PC-3 (cell line): ENCODE measurements at regions not wholly inside any gene's neighbourhood (a gene's known extent, or its start where the extent isn't known, plus 50 kb on each side); places are given as distances from the start of the nearest gene placed in this dataset.

Experiments used
- ATAC-seq: fragments of 200-7000 bp; cut with Tn5 transposase; 2 replicates; pipeline ENCODE4 v1.9.1; 2020; ENCODE audit warnings: mild to moderate bottlenecking, moderate library complexity
- BruUV-seq: library from RNA; stranded (reverse); fragments of 400-500 nt; replicated peaks from 2 replicates; lab custom pipeline; 2021; lab: Mats Ljungman, UMichigan
- CTCF ChIA-PET: fragments of 300-600 bp; sonication (Branson Sonifier 250); formaldehyde crosslinking; loops from one replicate; lab custom pipeline; 2022; ENCODE audit warnings: antibody characterized with exemption; lab: Charles Lee
- POLR2A ChIA-PET: fragments of 300-600 bp; sonication (Branson Sonifier 250); formaldehyde crosslinking; loops from one replicate; lab custom pipeline; 2022; ENCODE audit warnings: antibody characterized with exemption; ENCODE audit not compliant: unreplicated experiment; lab: Charles Lee
- DNase-seq: peaks from one replicate; pipeline ENCODE4 v3.0.0-alpha.2; 2015
- H2AFZ ChIP-seq: fragments of 300-600 bp; sonication (generic); 2 replicates; pipeline ENCODE4 v1.6.0; 2016; ENCODE audit warnings: antibody characterized with exemption, low read length
- H3F3A ChIP-seq: fragments of 300-600 bp; sonication (generic); one replicate; pipeline ENCODE4 v1.6.0; 2017; ENCODE audit warnings: antibody characterized with exemption, low read length, control low read depth, mild to moderate bottlenecking; ENCODE audit not compliant: unreplicated experiment
- H3K27ac ChIP-seq: fragments of 300-600 bp; sonication (generic); 2 replicates; pipeline ENCODE4 v1.5.1; 2016; ENCODE audit warnings: mild to moderate bottlenecking, low read length
- H3K27me3 ChIP-seq: fragments of 300-600 bp; sonication (generic); 2 replicates; pipeline ENCODE4 v1.6.1; 2016; ENCODE audit warnings: low read length, mixed read lengths
- H3K36me3 ChIP-seq: fragments of 300-600 bp; sonication (generic); 2 replicates; pipeline ENCODE4 v1.6.1; 2016; ENCODE audit warnings: low read depth, mixed run types, low read length, mixed read lengths
- H3K4me1 ChIP-seq: fragments of 300-600 bp; sonication (generic); 2 replicates; pipeline ENCODE4 v1.5.1; 2016; ENCODE audit warnings: low read length; ENCODE audit not compliant: insufficient read depth
- H3K4me2 ChIP-seq: fragments of 300-600 bp; sonication (generic); 2 replicates; pipeline ENCODE4 v1.6.0; 2016; ENCODE audit warnings: low read length
- H3K4me3 ChIP-seq: fragments of 300-600 bp; sonication (generic); 2 replicates; pipeline ENCODE4 v1.5.1; 2016; ENCODE audit warnings: mild to moderate bottlenecking, low read length, mixed read lengths
- H3K79me2 ChIP-seq: fragments of 300-600 bp; sonication (generic); 2 replicates; pipeline ENCODE4 v1.6.1; 2017; ENCODE audit warnings: low read length, mixed read lengths
- H3K9ac ChIP-seq: fragments of 300-600 bp; sonication (generic); 2 replicates; pipeline ENCODE4 v1.6.0; 2016; ENCODE audit warnings: mild to moderate bottlenecking, low read length
- H3K9me2 ChIP-seq: fragments of 300-600 bp; sonication (generic); replicated peaks from 2 replicates; pipeline ENCODE4 v1.6.1; 2016; ENCODE audit warnings: mixed run types, low read length, mixed read lengths
- H3K9me3 ChIP-seq: fragments of 300-600 bp; sonication (generic); 2 replicates; pipeline ENCODE4 v1.6.1; 2016; ENCODE audit warnings: low read length, mixed read lengths
- H4K20me1 ChIP-seq: fragments of 300-600 bp; sonication (generic); 2 replicates; pipeline ENCODE4 v1.6.1; 2016; ENCODE audit warnings: low read length, mixed read lengths
- EZH2 ChIP-seq: fragments of 300-600 bp; sonication (generic); IDR thresholded peaks from one replicate; pipeline ENCODE4 v1.6.1; 2017; ENCODE audit warnings: antibody characterized with exemption, mild to moderate bottlenecking, low read length; ENCODE audit not compliant: unreplicated experiment
- EZH2phosphoT487 ChIP-seq: fragments of 300-600 bp; sonication (generic); IDR thresholded peaks from 2 replicates; pipeline ENCODE4 v1.6.1; 2018; ENCODE audit warnings: mild to moderate bottlenecking, antibody characterized with exemption, low read length, borderline replicate concordance
- intact Hi-C: fragments of 100-400 bp; cut with micrococcal nuclease; formaldehyde crosslinking; loops from 2 replicates; pipeline ENCODE4 v1.9.0; 2023
- TF ChIP-seq, protein P1 (sequence below): fragments of 300-600 bp; sonication (generic); conservative IDR thresholded peaks from 2 replicates; pipeline ENCODE4 v1.5.1; 2017; ENCODE audit warnings: antibody characterized with exemption, low read depth, mild to moderate bottlenecking, low read length

GRCh38 chr12:69141074-69141473 lies 98.3 kb upstream of the CPSF6 start:
- BruUV-seq, result no TSS peak
- intact Hi-C loops, result no loop called here
- Histone ChIP-seq H3K9ac (no peak overlapping the region), H3K36me3 (no peaks in the 10 kb centered on the region), H3K4me3 (no peak overlapping the region), H3F3A (no peaks in the 10 kb centered on the region), H3K9me2 (no peaks in the 10 kb centered on the region), H2AFZ (no peak overlapping the region), H3K9me3 (peaks cover 4% of the 10 kb centered on the region; the same call in 1 of the 2 replicates), H3K27me3 (no peaks in the 10 kb centered on the region), H3K27ac (no peak overlapping the region), H4K20me1 (no peaks in the 10 kb centered on the region), H3K4me2 (no peak overlapping the region), H3K79me2 (no peaks in the 10 kb centered on the region), H3K4me1 (no peaks in the 10 kb centered on the region)
- ATAC-seq (no peak), DNase-seq (no peak)
- POLR2A ChIA-PET, result no interaction called here
- TF ChIP-seq EZH2 (no peak), EZH2phosphoT487 (no peak)
- TF ChIP-seq, protein P1, sequence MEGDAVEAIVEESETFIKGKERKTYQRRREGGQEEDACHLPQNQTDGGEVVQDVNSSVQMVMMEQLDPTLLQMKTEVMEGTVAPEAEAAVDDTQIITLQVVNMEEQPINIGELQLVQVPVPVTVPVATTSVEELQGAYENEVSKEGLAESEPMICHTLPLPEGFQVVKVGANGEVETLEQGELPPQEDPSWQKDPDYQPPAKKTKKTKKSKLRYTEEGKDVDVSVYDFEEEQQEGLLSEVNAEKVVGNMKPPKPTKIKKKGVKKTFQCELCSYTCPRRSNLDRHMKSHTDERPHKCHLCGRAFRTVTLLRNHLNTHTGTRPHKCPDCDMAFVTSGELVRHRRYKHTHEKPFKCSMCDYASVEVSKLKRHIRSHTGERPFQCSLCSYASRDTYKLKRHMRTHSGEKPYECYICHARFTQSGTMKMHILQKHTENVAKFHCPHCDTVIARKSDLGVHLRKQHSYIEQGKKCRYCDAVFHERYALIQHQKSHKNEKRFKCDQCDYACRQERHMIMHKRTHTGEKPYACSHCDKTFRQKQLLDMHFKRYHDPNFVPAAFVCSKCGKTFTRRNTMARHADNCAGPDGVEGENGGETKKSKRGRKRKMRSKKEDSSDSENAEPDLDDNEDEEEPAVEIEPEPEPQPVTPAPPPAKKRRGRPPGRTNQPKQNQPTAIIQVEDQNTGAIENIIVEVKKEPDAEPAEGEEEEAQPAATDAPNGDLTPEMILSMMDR, result no peak
- CTCF ChIA-PET, result interaction anchor here (0.6 kb wide), 1 partner anchor 305 kb away, joined by 5 read pairs; no protein-coding TSS in a partner anchor

GRCh38 chr12:69149270-69149669 lies 90.1 kb upstream of the CPSF6 start:
- ChIA-PET POLR2A (no interaction called here), CTCF (no interaction called here)
- no peak overlapping the region for H3K27ac ChIP-seq
- no peak overlapping the region for H3K4me2 ChIP-seq
- H3K9me3 ChIP-seq, result no peaks in the 10 kb centered on the region
- no TSS peak for BruUV-seq
- TF ChIP-seq, protein P1, result no peak
- no peak for TF ChIP-seq EZH2
- TF ChIP-seq EZH2phosphoT487, result no peak
- no peaks in the 10 kb centered on the region for H4K20me1 ChIP-seq
- H3F3A ChIP-seq, result no peaks in the 10 kb centered on the region
- no peak overlapping the region for H3K4me3 ChIP-seq
- H3K79me2 ChIP-seq, result no peaks in the 10 kb centered on the region
- ATAC-seq, result no peak
- H3K27me3 ChIP-seq, result no peaks in the 10 kb centered on the region
- H3K9ac ChIP-seq, result no peak overlapping the region
- DNase-seq, result no peak
- no peaks in the 10 kb centered on the region for H3K9me2 ChIP-seq
- intact Hi-C loops, result no loop called here
- H2AFZ ChIP-seq, result no peak overlapping the region
- H3K36me3 ChIP-seq, result no peaks in the 10 kb centered on the region
- peaks cover 7% of the 10 kb centered on the region; the same call in 1 of the 2 replicates for H3K4me1 ChIP-seq

- ATAC-seq (no peak), DNase-seq (no peak)
- H4K20me1 ChIP-seq, result no peaks in the 10 kb centered on the region
- TF ChIP-seq, protein P1, result no peak
- TF ChIP-seq EZH2 (no peak), EZH2phosphoT487 (no peak)
- no peak overlapping the region for H3K4me3 ChIP-seq
- no peak overlapping the region for H3K9ac ChIP-seq
- H3K9me2 ChIP-seq, result no peaks in the 10 kb centered on the region
- no peak overlapping the region for H3K4me2 ChIP-seq
- CTCF ChIA-PET, result no interaction called here
- peaks cover 7% of the 10 kb centered on the region; the same call in 1 of the 2 replicates for H3K4me1 ChIP-seq
- no peaks in the 10 kb centered on the region for H3K9me3 ChIP-seq
- no peak overlapping the region for H2AFZ ChIP-seq
- H3K79me2 ChIP-seq, result no peaks in the 10 kb centered on the region
- no peaks in the 10 kb centered on the region for H3K36me3 ChIP-seq
- H3K27me3 ChIP-seq, result no peaks in the 10 kb centered on the region
- intact Hi-C loops, result loop anchor here (10.0 kb wide), 1 partner anchor 135 kb away; no protein-coding TSS in a partner anchor
- BruUV-seq, result no TSS peak
- H3K27ac ChIP-seq, result no peak overlapping the region
- H3F3A ChIP-seq, result no peaks in the 10 kb centered on the region
- POLR2A ChIA-PET, result no interaction called here
These were observed 89.1 kb upstream of the CPSF6 start for GRCh38 chr12:69150083-69150795.
